ENCODE measurements at regions not wholly inside any gene's neighbourhood (a gene's known extent, or its start where the extent isn't known, plus 50 kb on each side); places are given as distances from the start of the nearest gene placed in this dataset.
A peak's percentile ranks its signal among the peaks of the same experiment; 100 is the strongest.
"Not testable (repeated sequence)": the region's sequence is repeated elsewhere in the genome, so short reads cannot be mapped to it uniquely, and the experiment has no call there.

- no peak for DNase-seq
Measured at GRCh38 chr4:116639070-116639577, 446.3 kb downstream of the TRAM1L1 start.

GRCh38 chr4:116638592-116638991 is 446.8 kb downstream of the TRAM1L1 start:
- DNase-seq: no peak

GRCh38 chr4:116636917-116637316 is 448.5 kb downstream of the TRAM1L1 start:
- DNase-seq: peak; percentile 48

- no peak for DNase-seq
Measured at GRCh38 chr4:116632269-116632668, 453.1 kb downstream of the TRAM1L1 start.

GRCh38 chr4:116628598-116628997 is 456.8 kb downstream of the TRAM1L1 start:
- DNase-seq: no peak

- no peak for DNase-seq
Measured at GRCh38 chr4:116627545-116627944, 457.8 kb downstream of the TRAM1L1 start.

GRCh38 chr4:116619508-116619907 is 465.9 kb downstream of the TRAM1L1 start:
- DNase-seq: not testable (repeated sequence)

GRCh38 chr4:116618638-116619037 is 466.7 kb downstream of the TRAM1L1 start:
- DNase-seq: no peak

- DNase-seq: no peak
Measured at GRCh38 chr4:116603096-116603495, 482.3 kb downstream of the TRAM1L1 start.

GRCh38 chr4:116599859-116600258 is 485.5 kb downstream of the TRAM1L1 start:
- DNase-seq: no peak

GRCh38 chr4:116598980-116599789 is 486.2 kb downstream of the TRAM1L1 start:
- no peak for DNase-seq

- no peak for DNase-seq
Measured at GRCh38 chr4:116598155-116598979, 487.0 kb downstream of the TRAM1L1 start.

- no peak for DNase-seq
Measured at GRCh38 chr4:116590648-116591047, 494.7 kb downstream of the TRAM1L1 start.

GRCh38 chr4:116588783-116589182 is 496.6 kb downstream of the TRAM1L1 start:
- DNase-seq: no peak

GRCh38 chr4:116585246-116585645 is 500.1 kb downstream of the TRAM1L1 start:
- DNase-seq: no peak

GRCh38 chr4:116577321-116577720 is 508.1 kb downstream of the TRAM1L1 start:
- no peak for DNase-seq

GRCh38 chr4:116573540-116573939 is 511.8 kb downstream of the TRAM1L1 start:
- no peak for DNase-seq

- DNase-seq: no peak
Measured at GRCh38 chr4:116561768-116562167, 523.6 kb downstream of the TRAM1L1 start.

- no peak for DNase-seq
Measured at GRCh38 chr4:116551806-116552205, 533.6 kb downstream of the TRAM1L1 start.

- no peak for DNase-seq
Measured at GRCh38 chr4:116547632-116548031, 537.7 kb downstream of the TRAM1L1 start.

- no peak for DNase-seq
Measured at GRCh38 chr4:116546759-116547158, 538.6 kb downstream of the TRAM1L1 start.

GRCh38 chr4:116544946-116545345 is 540.4 kb downstream of the TRAM1L1 start:
- no peak for DNase-seq

GRCh38 chr4:116539744-116540143 is 545.6 kb downstream of the TRAM1L1 start:
- peak; percentile 39 for DNase-seq

GRCh38 chr4:116537828-116538227 is 547.5 kb downstream of the TRAM1L1 start:
- DNase-seq: no peak
